B cell (primary cell): ENCODE measurements at regions not wholly inside any gene's neighbourhood (a gene's known extent, or its start where the extent isn't known, plus 50 kb on each side); places are given as distances from the start of the nearest gene placed in this dataset.

Experiments used
- ATAC-seq: fragments of 200-7000 bp; cut with Tn5 transposase; one replicate; pipeline ENCODE4 v1.10.0; 2021; ENCODE audit warnings: low read depth, mild to moderate bottlenecking, moderate number of reproducible peaks, moderate library complexity
- CTCF ChIA-PET: fragments of 350-600 bp; sonication (Branson Sonifier 250); formaldehyde crosslinking; loops from one replicate; lab custom pipeline; 2021; ENCODE audit warnings: antibody characterized with exemption, inconsistent platforms; lab: Charles Lee
- POLR2A ChIA-PET: fragments of 350-600 bp; sonication (Branson Sonifier 250); formaldehyde crosslinking; loops from one replicate; lab custom pipeline; 2021; ENCODE audit warnings: antibody characterized with exemption; lab: Charles Lee
- DNase-seq: peaks from one replicate; pipeline ENCODE4 v3.0.0; 2013
- H2AFZ ChIP-seq: 2 replicates; pipeline ENCODE4 v1.6.1; 2012; ENCODE audit warnings: mild to moderate bottlenecking, low read depth, low read length; ENCODE audit not compliant: insufficient read depth, poor library complexity, severe bottlenecking
- H3K27ac ChIP-seq, 2 donors: 1 replicate in 1 of 2; 2 replicates in 1 of 2; pipeline ENCODE4 v1.5.1; 2012 to 2013; ENCODE audit warnings: low read length in 2 of 2, mild to moderate bottlenecking in 2 of 2, moderate library complexity in 1 of 2
- H3K27me3 ChIP-seq, 4 experiments: fragments of 200-600 bp in 1 of 4; sonication (generic) in 1 of 4; replicated peaks in 1 of 4; 1 replicate in 2 of 4; 2 replicates in 2 of 4; pipeline versions ENCODE4 v1.6.1 to v1.7.0; 2013 to 2016; ENCODE audit warnings: low read length in 3 of 4, mild to moderate bottlenecking in 2 of 4, mixed read lengths in 1 of 4, moderate library complexity in 1 of 4; ENCODE audit not compliant: insufficient read depth in 4 of 4, control insufficient read depth in 3 of 4; ENCODE audit errors: control extremely low read depth in 1 of 4
- H3K36me3 ChIP-seq, 2 experiments: replicated peaks in 1 of 2; 1 replicate in 1 of 2; 2 replicates in 1 of 2; pipeline versions ENCODE4 v1.6.1 to v1.7.1; 2013; ENCODE audit warnings: low read length in 1 of 2; ENCODE audit not compliant: insufficient read depth in 2 of 2, control insufficient read depth in 1 of 2; ENCODE audit errors: control extremely low read depth in 1 of 2, extremely low read depth in 1 of 2
- H3K4me1 ChIP-seq, 2 donors: fragments of 200-600 bp in 1 of 2; sonication (generic) in 1 of 2; 1 replicate in 1 of 2; 2 replicates in 1 of 2; pipeline versions ENCODE4 v1.5.1 to v1.6.1; 2013 to 2017; ENCODE audit warnings: low read length in 2 of 2; ENCODE audit not compliant: control insufficient read depth in 2 of 2, insufficient read depth in 2 of 2
- H3K4me2 ChIP-seq: replicated peaks from 2 replicates; pipeline ENCODE3; 2012; ENCODE audit warnings: mild to moderate bottlenecking, low read depth, low read length; ENCODE audit not compliant: poor library complexity, severe bottlenecking
- H3K4me3 ChIP-seq, 5 experiments: fragments of 200-600 bp in 1 of 5; sonication (generic) in 1 of 5; 1 replicate in 3 of 5; 2 replicates in 2 of 5; pipeline versions ENCODE4 v1.5.1 to v1.7.0; 2011 to 2016; ENCODE audit warnings: low read length in 4 of 5, mild to moderate bottlenecking in 4 of 5, low read depth in 2 of 5, control low read depth in 1 of 5, moderate library complexity in 1 of 5; ENCODE audit not compliant: insufficient read depth in 1 of 5; ENCODE audit errors: control extremely low read depth in 1 of 5, extremely low read depth in 1 of 5
- H3K79me2 ChIP-seq: fragments of 200-600 bp; sonication (generic); one replicate; pipeline ENCODE4 v1.6.0; 2016; ENCODE audit warnings: low read length; ENCODE audit not compliant: control insufficient read depth, insufficient read depth
- H3K9ac ChIP-seq: fragments of 200-600 bp; sonication (generic); 2 replicates; pipeline ENCODE4 v1.6.1; 2017; ENCODE audit warnings: mild to moderate bottlenecking, low read length, moderate library complexity
- H3K9me3 ChIP-seq, 3 donors: one replicate each; pipeline versions ENCODE4 v1.6.1 to v1.7.1; 2013; ENCODE audit warnings: low read length in 2 of 3; ENCODE audit not compliant: control insufficient read depth in 2 of 3, insufficient read depth in 1 of 3; ENCODE audit errors: control extremely low read depth in 1 of 3
- H4K20me1 ChIP-seq: 2 replicates; pipeline ENCODE4 v1.6.0; 2012; ENCODE audit warnings: mild to moderate bottlenecking, low read length; ENCODE audit not compliant: insufficient read depth, control insufficient read depth, poor library complexity, severe bottlenecking
- H3K27ac Mint-ChIP-seq: one replicate; pipeline ENCODE4 v1.8.0; 2021; ENCODE audit warnings: mixed read lengths
- H3K27me3 Mint-ChIP-seq: one replicate; pipeline ENCODE4 v1.8.0; 2021; ENCODE audit warnings: mixed read lengths
- H3K4me1 Mint-ChIP-seq: one replicate; pipeline ENCODE4 v1.8.0; 2021; ENCODE audit warnings: mixed read lengths
- H3K4me3 Mint-ChIP-seq: one replicate; pipeline ENCODE4 v1.8.0; 2021; ENCODE audit warnings: mixed read lengths
- H3K9me3 Mint-ChIP-seq: one replicate; pipeline ENCODE4 v1.8.0; 2022; ENCODE audit warnings: mixed read lengths; ENCODE audit not compliant: insufficient read depth
- CTCF ChIP-seq: fragments of 200-600 bp; IDR thresholded peaks from one replicate; pipeline ENCODE4 v1.8.0; 2022; ENCODE audit warnings: antibody characterized with exemption, mild to moderate bottlenecking
- EZH2 ChIP-seq: IDR thresholded peaks from 2 replicates; pipeline ENCODE4 v1.6.1; 2012; ENCODE audit warnings: borderline replicate concordance, low read depth, mild to moderate bottlenecking, moderate library complexity, low read length; ENCODE audit not compliant: insufficient read depth, poor library complexity, severe bottlenecking
- WGBS: methylation state at CpG from one replicate; pipeline ENCODE4 v1.1.5; 2013; ENCODE audit warnings: missing lambda C conversion rate; ENCODE audit not compliant: insufficient coverage; 5-methylcytosine and 5-hydroxymethylcytosine counted together
- intact Hi-C: fragments of 100-400 bp; cut with micrococcal nuclease; formaldehyde crosslinking; loops from one replicate; pipeline ENCODE4 v1.10.0; 2022

GRCh38 chr20:22466447-22467171 is 117.8 kb downstream of the FOXA2 start:
- peaks cover 15% of the 10 kb centered on the region for H3K27me3 Mint-ChIP-seq

More at GRCh38 chr20:22466447-22467171, 117.8 kb downstream of the FOXA2 start:
- Histone ChIP-seq H2AFZ (no peak overlapping the region), H3K4me1 (no peaks in the 10 kb centered on the region), H3K4me2 (no peak overlapping the region), H3K36me3 (no peaks in the 10 kb centered on the region), H3K9me3 (peaks cover 0 to 4% (median 0%) of the 10 kb centered on the region in 3 donors), H3K79me2 (no peaks in the 10 kb centered on the region), H3K4me3 (no peak overlapping the region), H4K20me1 (no peaks in the 10 kb centered on the region), H3K27me3 (peaks cover 0 to 3% (median 0%) of the 10 kb centered on the region in 4 experiments), H3K9ac (no peak overlapping the region), H3K27ac (no peak overlapping the region)
- no peaks in the 10 kb centered on the region for H3K4me1 Mint-ChIP-seq
- H3K27ac Mint-ChIP-seq, result no peak overlapping the region
- intact Hi-C loops, result no loop called here
- ChIA-PET POLR2A (no interaction called here), CTCF (interaction anchor here (1.2 to 1.3 kb wide), 2 partner anchors 10 to 16 kb away, joined by 3 read pairs; no protein-coding TSS in a partner anchor)
- TF ChIP-seq EZH2 (no peak), CTCF (no peak)
- no peak for DNase-seq
- no peak for ATAC-seq
- no peaks in the 10 kb centered on the region for H3K9me3 Mint-ChIP-seq
- 48% methylated on average over 2 of the region's 7 CpGs for WGBS
- H3K4me3 Mint-ChIP-seq, result no peak overlapping the region
